ENCODE measurements at regions not wholly inside any gene's neighbourhood (a gene's known extent, or its start where the extent isn't known, plus 50 kb on each side); places are given as distances from the start of the nearest gene placed in this dataset.

- TF ChIP-seq EZH2 (IDR thresholded peaks at IDR 0.05; ENCODE audit: borderline replicate concordance, insufficient read depth, low read depth, low read length, poor library complexity, severe bottlenecking): no peak
- TF ChIP-seq, protein P1, sequence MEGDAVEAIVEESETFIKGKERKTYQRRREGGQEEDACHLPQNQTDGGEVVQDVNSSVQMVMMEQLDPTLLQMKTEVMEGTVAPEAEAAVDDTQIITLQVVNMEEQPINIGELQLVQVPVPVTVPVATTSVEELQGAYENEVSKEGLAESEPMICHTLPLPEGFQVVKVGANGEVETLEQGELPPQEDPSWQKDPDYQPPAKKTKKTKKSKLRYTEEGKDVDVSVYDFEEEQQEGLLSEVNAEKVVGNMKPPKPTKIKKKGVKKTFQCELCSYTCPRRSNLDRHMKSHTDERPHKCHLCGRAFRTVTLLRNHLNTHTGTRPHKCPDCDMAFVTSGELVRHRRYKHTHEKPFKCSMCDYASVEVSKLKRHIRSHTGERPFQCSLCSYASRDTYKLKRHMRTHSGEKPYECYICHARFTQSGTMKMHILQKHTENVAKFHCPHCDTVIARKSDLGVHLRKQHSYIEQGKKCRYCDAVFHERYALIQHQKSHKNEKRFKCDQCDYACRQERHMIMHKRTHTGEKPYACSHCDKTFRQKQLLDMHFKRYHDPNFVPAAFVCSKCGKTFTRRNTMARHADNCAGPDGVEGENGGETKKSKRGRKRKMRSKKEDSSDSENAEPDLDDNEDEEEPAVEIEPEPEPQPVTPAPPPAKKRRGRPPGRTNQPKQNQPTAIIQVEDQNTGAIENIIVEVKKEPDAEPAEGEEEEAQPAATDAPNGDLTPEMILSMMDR (IDR thresholded peaks at IDR 0.05): no peak
Measured at GRCh38 chr16:10265770-10266615, 83.8 kb upstream of the GRIN2A start.

DNA sequence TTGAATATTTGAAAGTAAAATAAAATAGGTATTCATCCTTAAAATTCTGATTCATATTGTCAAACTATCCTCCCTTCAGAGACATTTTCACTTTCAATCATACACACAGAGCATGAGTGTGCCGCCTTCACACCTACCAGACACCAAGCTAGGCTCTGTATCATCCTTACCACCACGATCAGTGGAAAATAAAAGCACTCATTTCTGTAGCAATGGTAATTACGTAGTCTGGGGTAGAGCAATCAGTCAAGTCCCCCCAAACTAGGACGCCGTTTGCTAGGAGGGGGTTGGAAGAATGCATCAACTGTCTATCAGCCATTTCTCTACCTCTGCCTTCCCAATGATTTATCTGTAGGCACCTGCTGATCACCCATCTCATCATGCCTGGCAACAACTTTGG lies 84.6 kb upstream of the GRIN2A start:
- H3K4me3 Mint-ChIP-seq: peak overlapping the region; percentile 11
- H3K9ac ChIP-seq (ENCODE audit: low read length): no peak overlapping the region
- peaks cover 4 to 5% of the 10 kb centered on the region in 2 donors for H3K4me1 ChIP-seq (ENCODE audit: control insufficient read depth in 2 of 2, insufficient read depth in 2 of 2, low read length in 2 of 2)

More at GRCh38 chr16:10265770-10266615, 83.8 kb upstream of the GRIN2A start:
- Mint-ChIP-seq H3K27me3 (no peaks in the 10 kb centered on the region), H3K9me3 (ENCODE audit: insufficient read depth) (peaks cover 5% of the 10 kb centered on the region), H3K4me1 (peaks cover 7% of the 10 kb centered on the region), H3K4me3 (no peak overlapping the region), H3K27ac (no peak overlapping the region)
- Histone ChIP-seq H3K4me1 (ENCODE audit: control insufficient read depth in 2 of 2, insufficient read depth in 2 of 2, low read length in 2 of 2) (peaks cover 4 to 5% of the 10 kb centered on the region in 2 donors), H3K79me2 (ENCODE audit: control insufficient read depth, insufficient read depth, low read length) (no peaks in the 10 kb centered on the region), H3K9me3 (ENCODE audit: control extremely low read depth in 1 of 3, control insufficient read depth in 2 of 3, insufficient read depth in 1 of 3, low read length in 2 of 3) (peaks cover 0 to 1% (median 0%) of the 10 kb centered on the region in 3 donors), H3K36me3 (replicated peaks in 1 of 2; ENCODE audit: control extremely low read depth in 1 of 2, control insufficient read depth in 1 of 2, extremely low read depth in 1 of 2, insufficient read depth in 2 of 2, low read length in 1 of 2) (no peaks in the 10 kb centered on the region), H4K20me1 (ENCODE audit: control insufficient read depth, insufficient read depth, low read length, poor library complexity, severe bottlenecking) (no peaks in the 10 kb centered on the region), H3K27me3 (replicated peaks in 1 of 4; ENCODE audit: control extremely low read depth in 1 of 4, control insufficient read depth in 3 of 4, insufficient read depth in 4 of 4, low read length in 3 of 4) (no peaks in the 10 kb centered on the region), H3K4me3 (ENCODE audit: control extremely low read depth in 1 of 5, extremely low read depth in 1 of 5, insufficient read depth in 1 of 5, low read depth in 2 of 5, low read length in 4 of 5) (no peak overlapping the region), H3K9ac (ENCODE audit: low read length) (no peak overlapping the region), H3K27ac (ENCODE audit: low read length in 2 of 2) (no peak overlapping the region), H3K4me2 (replicated peaks; ENCODE audit: low read depth, low read length, poor library complexity, severe bottlenecking) (no peak overlapping the region), H2AFZ (ENCODE audit: insufficient read depth, low read depth, low read length, poor library complexity, severe bottlenecking) (peak overlapping the region; percentile 32)
- ChIA-PET POLR2A (no interaction called here), CTCF (interaction anchor here (1.3 to 3.1 kb wide), 2 partner anchors 9 to 248 kb away, joined by 7 to 11 read pairs; no protein-coding TSS in a partner anchor)
- WGBS (ENCODE audit: insufficient coverage): 87% methylated on average over 9 of the region's 11 CpGs
- ATAC-seq (ENCODE audit: low read depth) (no peak), DNase-seq (no peak)
- intact Hi-C loops (cut with micrococcal nuclease): no loop called here

More for the DNA sequence above, 84.6 kb upstream of the GRIN2A start:
- CTCF ChIA-PET: interaction anchor here (1.3 to 3.1 kb wide), 2 partner anchors 10 to 248 kb away, joined by 7 to 11 read pairs; no protein-coding TSS in a partner anchor
- POLR2A ChIA-PET: no interaction called here
- DNase-seq: no peak
- Histone ChIP-seq H3K9me3 (ENCODE audit: control extremely low read depth in 1 of 3, control insufficient read depth in 2 of 3, insufficient read depth in 1 of 3, low read length in 2 of 3) (peaks cover 0 to 5% (median 1%) of the 10 kb centered on the region in 3 donors), H3K36me3 (replicated peaks in 1 of 2; ENCODE audit: control extremely low read depth in 1 of 2, control insufficient read depth in 1 of 2, extremely low read depth in 1 of 2, insufficient read depth in 2 of 2, low read length in 1 of 2) (no peaks in the 10 kb centered on the region), H3K27me3 (replicated peaks in 1 of 4; ENCODE audit: control extremely low read depth in 1 of 4, control insufficient read depth in 3 of 4, insufficient read depth in 4 of 4, low read length in 3 of 4) (no peaks in the 10 kb centered on the region), H4K20me1 (ENCODE audit: control insufficient read depth, insufficient read depth, low read length, poor library complexity, severe bottlenecking) (no peaks in the 10 kb centered on the region), H2AFZ (ENCODE audit: insufficient read depth, low read depth, low read length, poor library complexity, severe bottlenecking) (peak overlapping the region; percentile 36), H3K79me2 (ENCODE audit: control insufficient read depth, insufficient read depth, low read length) (no peaks in the 10 kb centered on the region), H3K4me3 (ENCODE audit: control extremely low read depth in 1 of 5, extremely low read depth in 1 of 5, insufficient read depth in 1 of 5, low read depth in 2 of 5, low read length in 4 of 5) (no peak overlapping the region), H3K4me2 (replicated peaks; ENCODE audit: low read depth, low read length, poor library complexity, severe bottlenecking) (no peak overlapping the region), H3K27ac (ENCODE audit: low read length in 2 of 2) (no peak overlapping the region)
- intact Hi-C loops (cut with micrococcal nuclease): no loop called here
- no peak for ATAC-seq (ENCODE audit: low read depth)
- Mint-ChIP-seq H3K27ac (peak overlapping the region; percentile 7), H3K27me3 (no peaks in the 10 kb centered on the region), H3K9me3 (ENCODE audit: insufficient read depth) (peaks cover 5% of the 10 kb centered on the region), H3K4me1 (peaks cover 7% of the 10 kb centered on the region)
- WGBS (ENCODE audit: insufficient coverage): no CpG with 5 or more reads among the region's 5 CpGs
- TF ChIP-seq, protein P1 (IDR thresholded peaks at IDR 0.05): no peak
- TF ChIP-seq EZH2 (IDR thresholded peaks at IDR 0.05; ENCODE audit: borderline replicate concordance, insufficient read depth, low read depth, low read length, poor library complexity, severe bottlenecking): no peak

All from B cell (primary cell).